ENCODE measurements at regions not wholly inside any gene's neighbourhood (a gene's known extent, or its start where the extent isn't known, plus 50 kb on each side); places are given as distances from the start of the nearest gene placed in this dataset.
"Not testable (repeated sequence)": the region's sequence is repeated elsewhere in the genome, so short reads cannot be mapped to it uniquely, and the experiment has no call there.

- not testable (repeated sequence) for DNase-seq; H3K4me3 ChIP-seq (ENCODE audit: low read depth, low read length); H3K36me3 Mint-ChIP-seq; H3K9me3 Mint-ChIP-seq; H3K27me3 Mint-ChIP-seq; H3K27ac ChIP-seq (ENCODE audit: insufficient read depth, low read length, poor library complexity, severe bottlenecking); H3K36me3 ChIP-seq (ENCODE audit: control insufficient read depth, insufficient read depth, low read length); ATAC-seq (ENCODE audit: low read depth in 2 of 2); H3K4me3 Mint-ChIP-seq; H3K27me3 ChIP-seq (ENCODE audit: control insufficient read depth, insufficient read depth, low read length); H3K27ac Mint-ChIP-seq; H3K9me3 ChIP-seq (ENCODE audit: control insufficient read depth in 2 of 2, low read length in 2 of 2)
- H3K4me1 ChIP-seq (ENCODE audit: control insufficient read depth, insufficient read depth, low read length, poor library complexity, severe bottlenecking) = peaks cover 16% of the 10 kb centered on the region
- H3K4me1 Mint-ChIP-seq = peaks cover 9 to 20% (median 18%) of the 10 kb centered on the region in 4 donors
Observed at GRCh38 chr12:75941661-75942060, 89.9 kb downstream of the PHLDA1 start.

GRCh38 chr12:75939016-75939642, 92.4 kb downstream of the PHLDA1 start:
- no peak for ATAC-seq (ENCODE audit: low read depth in 2 of 2)
- no peak overlapping the region for H3K4me3 ChIP-seq (ENCODE audit: low read depth, low read length)
- H3K9me3 ChIP-seq (ENCODE audit: control insufficient read depth in 2 of 2, low read length in 2 of 2) = no peaks in the 10 kb centered on the region
- no peaks in the 10 kb centered on the region for H3K36me3 ChIP-seq (ENCODE audit: control insufficient read depth, insufficient read depth, low read length)
- Mint-ChIP-seq H3K4me1 (peaks cover 12 to 19% (median 15%) of the 10 kb centered on the region in 4 donors), H3K4me3 (no peak overlapping the region), H3K36me3 (no peaks in the 10 kb centered on the region), H3K27ac (no peak overlapping the region), H3K9me3 (no peaks in the 10 kb centered on the region), H3K27me3 (no peaks in the 10 kb centered on the region)
- peaks cover 12% of the 10 kb centered on the region for H3K4me1 ChIP-seq (ENCODE audit: control insufficient read depth, insufficient read depth, low read length, poor library complexity, severe bottlenecking)
- no peaks in the 10 kb centered on the region for H3K27me3 ChIP-seq (ENCODE audit: control insufficient read depth, insufficient read depth, low read length)
- H3K27ac ChIP-seq (ENCODE audit: insufficient read depth, low read length, poor library complexity, severe bottlenecking) = no peak overlapping the region
- peak in 1 of 3 donors; percentile 25 for DNase-seq

- Mint-ChIP-seq H3K4me1 (peaks cover 7 to 14% (median 10%) of the 10 kb centered on the region in 4 donors), H3K9me3 (no peaks in the 10 kb centered on the region), H3K27me3 (no peaks in the 10 kb centered on the region), H3K4me3 (no peak overlapping the region), H3K36me3 (no peaks in the 10 kb centered on the region), H3K27ac (no peak overlapping the region)
- Histone ChIP-seq H3K9me3 (ENCODE audit: control insufficient read depth in 2 of 2, low read length in 2 of 2) (no peaks in the 10 kb centered on the region), H3K27me3 (ENCODE audit: control insufficient read depth, insufficient read depth, low read length) (no peaks in the 10 kb centered on the region), H3K36me3 (ENCODE audit: control insufficient read depth, insufficient read depth, low read length) (no peaks in the 10 kb centered on the region), H3K4me3 (ENCODE audit: low read depth, low read length) (no peak overlapping the region), H3K4me1 (ENCODE audit: control insufficient read depth, insufficient read depth, low read length, poor library complexity, severe bottlenecking) (peaks cover 13% of the 10 kb centered on the region), H3K27ac (ENCODE audit: insufficient read depth, low read length, poor library complexity, severe bottlenecking) (no peak overlapping the region)
- DNase-seq (no peak), ATAC-seq (ENCODE audit: low read depth in 2 of 2) (no peak)
Observed at GRCh38 chr12:75938189-75938588, 93.4 kb downstream of the PHLDA1 start.

- peaks cover 13% of the 10 kb centered on the region for H3K4me1 ChIP-seq (ENCODE audit: control insufficient read depth, insufficient read depth, low read length, poor library complexity, severe bottlenecking)
- Mint-ChIP-seq H3K27ac (no peak overlapping the region), H3K4me3 (no peak overlapping the region), H3K27me3 (no peaks in the 10 kb centered on the region), H3K4me1 (peaks cover 7 to 14% (median 9%) of the 10 kb centered on the region in 4 donors), H3K9me3 (no peaks in the 10 kb centered on the region), H3K36me3 (no peaks in the 10 kb centered on the region)
- H3K4me3 ChIP-seq (ENCODE audit: low read depth, low read length) = no peak overlapping the region
- H3K27ac ChIP-seq (ENCODE audit: insufficient read depth, low read length, poor library complexity, severe bottlenecking) = no peak overlapping the region
- no peak for DNase-seq
- no peaks in the 10 kb centered on the region for H3K27me3 ChIP-seq (ENCODE audit: control insufficient read depth, insufficient read depth, low read length)
- no peaks in the 10 kb centered on the region for H3K9me3 ChIP-seq (ENCODE audit: control insufficient read depth in 2 of 2, low read length in 2 of 2)
- no peaks in the 10 kb centered on the region for H3K36me3 ChIP-seq (ENCODE audit: control insufficient read depth, insufficient read depth, low read length)
- no peak for ATAC-seq (ENCODE audit: low read depth in 2 of 2)
Observed at GRCh38 chr12:75937486-75937885, 94.1 kb downstream of the PHLDA1 start.

GRCh38 chr12:75936515-75937440, 94.8 kb downstream of the PHLDA1 start:
- no peaks in the 10 kb centered on the region for H3K27me3 Mint-ChIP-seq
- ATAC-seq (ENCODE audit: low read depth in 2 of 2) (no peak), DNase-seq (no peak)

GRCh38 chr12:75935539-75936242, 95.9 kb downstream of the PHLDA1 start:
- Mint-ChIP-seq H3K27ac (no peak overlapping the region), H3K9me3 (no peaks in the 10 kb centered on the region), H3K36me3 (no peaks in the 10 kb centered on the region), H3K4me1 (peaks cover 7 to 17% (median 9%) of the 10 kb centered on the region in 4 donors), H3K4me3 (no peak overlapping the region), H3K27me3 (no peaks in the 10 kb centered on the region)
- H3K4me3 ChIP-seq (ENCODE audit: low read depth, low read length) = no peak overlapping the region
- H3K27me3 ChIP-seq (ENCODE audit: control insufficient read depth, insufficient read depth, low read length) = no peaks in the 10 kb centered on the region
- no peaks in the 10 kb centered on the region for H3K9me3 ChIP-seq (ENCODE audit: control insufficient read depth in 2 of 2, low read length in 2 of 2)
- no peak for DNase-seq
- ATAC-seq (ENCODE audit: low read depth in 2 of 2) = no peak
- peaks cover 13% of the 10 kb centered on the region for H3K4me1 ChIP-seq (ENCODE audit: control insufficient read depth, insufficient read depth, low read length, poor library complexity, severe bottlenecking)
- H3K27ac ChIP-seq (ENCODE audit: insufficient read depth, low read length, poor library complexity, severe bottlenecking) = no peak overlapping the region
- no peaks in the 10 kb centered on the region for H3K36me3 ChIP-seq (ENCODE audit: control insufficient read depth, insufficient read depth, low read length)

More at GRCh38 chr12:75936515-75937440, 94.8 kb downstream of the PHLDA1 start:
- Histone ChIP-seq H3K4me1 (ENCODE audit: control insufficient read depth, insufficient read depth, low read length, poor library complexity, severe bottlenecking) (peaks cover 13% of the 10 kb centered on the region), H3K9me3 (ENCODE audit: control insufficient read depth in 2 of 2, low read length in 2 of 2) (no peaks in the 10 kb centered on the region), H3K27me3 (ENCODE audit: control insufficient read depth, insufficient read depth, low read length) (no peaks in the 10 kb centered on the region), H3K36me3 (ENCODE audit: control insufficient read depth, insufficient read depth, low read length) (no peaks in the 10 kb centered on the region), H3K4me3 (ENCODE audit: low read depth, low read length) (no peak overlapping the region), H3K27ac (ENCODE audit: insufficient read depth, low read length, poor library complexity, severe bottlenecking) (no peak overlapping the region)
- Mint-ChIP-seq H3K36me3 (no peaks in the 10 kb centered on the region), H3K27ac (no peak overlapping the region), H3K4me1 (peaks cover 7 to 17% (median 9%) of the 10 kb centered on the region in 4 donors), H3K9me3 (no peaks in the 10 kb centered on the region), H3K4me3 (no peak overlapping the region)

- H3K36me3 ChIP-seq (ENCODE audit: control insufficient read depth, insufficient read depth, low read length) = no peaks in the 10 kb centered on the region
- Mint-ChIP-seq H3K36me3 (no peaks in the 10 kb centered on the region), H3K4me3 (no peak overlapping the region), H3K9me3 (no peaks in the 10 kb centered on the region), H3K4me1 (peaks cover 7 to 15% (median 9%) of the 10 kb centered on the region in 4 donors), H3K27ac (no peak overlapping the region), H3K27me3 (no peaks in the 10 kb centered on the region)
- no peaks in the 10 kb centered on the region for H3K9me3 ChIP-seq (ENCODE audit: control insufficient read depth in 2 of 2, low read length in 2 of 2)
- DNase-seq (no peak), ATAC-seq (ENCODE audit: low read depth in 2 of 2) (no peak)
- peaks cover 13% of the 10 kb centered on the region for H3K4me1 ChIP-seq (ENCODE audit: control insufficient read depth, insufficient read depth, low read length, poor library complexity, severe bottlenecking)
- H3K27me3 ChIP-seq (ENCODE audit: control insufficient read depth, insufficient read depth, low read length) = no peaks in the 10 kb centered on the region
- no peak overlapping the region for H3K27ac ChIP-seq (ENCODE audit: insufficient read depth, low read length, poor library complexity, severe bottlenecking)
- no peak overlapping the region for H3K4me3 ChIP-seq (ENCODE audit: low read depth, low read length)
Observed at GRCh38 chr12:75933101-75933500, 98.5 kb downstream of the PHLDA1 start.

All from CD4-positive, CD25-positive, alpha-beta regulatory T cell (primary cell).